HepG2 (cell line): ENCODE measurements at regions not wholly inside any gene's neighbourhood (a gene's known extent, or its start where the extent isn't known, plus 50 kb on each side); places are given as distances from the start of the nearest gene placed in this dataset.

Source experiments
- ATAC-seq: fragments of 200-7000 bp; cut with Tn5 transposase; 3 replicates; pipeline ENCODE4 v1.9.1; 2020; ENCODE audit warnings: mild to moderate bottlenecking, moderate library complexity
- BruUV-seq: library from RNA; stranded (reverse); fragments of 400-500 nt; replicated peaks from 2 replicates; lab custom pipeline; 2021; lab: Mats Ljungman, UMichigan
- CTCF ChIA-PET: fragments of 300-600 bp; formaldehyde crosslinking; extraction: SDS; loops from one replicate; lab custom pipeline; 2021; ENCODE audit warnings: low total read pairs, inconsistent platforms, low intra/inter-chr PET ratio; lab: Yijun Ruan, JAX
- POLR2A ChIA-PET: fragments of 350-600 bp; sonication (Branson Sonifier 250); formaldehyde crosslinking; loops from one replicate; lab custom pipeline; 2020; ENCODE audit warnings: antibody characterized with exemption, inconsistent platforms; lab: Yijun Ruan, JAX
- DNase-seq: peaks from one replicate; pipeline ENCODE4 v3.0.0-alpha.2; 2015; ENCODE audit warnings: low spot score
- FAIRE-seq: peaks from 3 replicates; lab custom pipeline; 2011; peaks lifted over from hg19 to GRCh38; lab: Jason Lieb, UNC
- H2AFZ ChIP-seq: one replicate; pipeline ENCODE4 v1.6.1; 2011; ENCODE audit warnings: low read length, inconsistent platforms
- H3K27ac ChIP-seq: fragments of 300-600 bp; 3 replicates; pipeline ENCODE4 v1.8.0; 2011; ENCODE audit warnings: mixed run types, mild to moderate bottlenecking, mixed read lengths, low read length, inconsistent platforms; ENCODE audit not compliant: insufficient read depth; ENCODE audit errors: extremely low read length
- H3K27me3 ChIP-seq, 2 experiments: fragments of 200-600 bp in 1 of 2; 2 replicates in 1 of 2; 3 replicates in 1 of 2; pipeline versions ENCODE4 v1.6.0 to v1.8.0; 2011; ENCODE audit warnings: low read length in 2 of 2, mild to moderate bottlenecking in 2 of 2, moderate library complexity in 2 of 2, inconsistent platforms in 1 of 2; ENCODE audit not compliant: insufficient read depth in 2 of 2, control insufficient read depth in 1 of 2
- H3K36me3 ChIP-seq, 2 experiments: fragments of 200-600 bp in 1 of 2; replicated peaks in 1 of 2; 2 replicates in 1 of 2; 3 replicates in 1 of 2; pipeline versions ENCODE4 v1.5.1 to v1.8.0; 2011; ENCODE audit warnings: low read length in 2 of 2, inconsistent platforms in 1 of 2; ENCODE audit not compliant: insufficient read depth in 2 of 2, control insufficient read depth in 1 of 2
- H3K4me1 ChIP-seq: 2 replicates; pipeline ENCODE4 v1.5.1; 2012; ENCODE audit warnings: low read length, inconsistent platforms; ENCODE audit not compliant: insufficient read depth
- H3K4me2 ChIP-seq: 2 replicates; pipeline ENCODE4 v1.6.0; 2011; ENCODE audit warnings: low read depth, low read length, inconsistent platforms
- H3K4me3 ChIP-seq, 3 experiments: fragments of 200-600 bp in 1 of 3; sonication (generic), shearing (Covaris generic) in 1 of 3; replicated peaks in 1 of 3; 2 replicates each; pipeline ENCODE4 v1.5.1; 2011 to 2016; ENCODE audit warnings: low read length in 3 of 3, inconsistent platforms in 2 of 3, low read depth in 2 of 3, mild to moderate bottlenecking in 2 of 3, control low read depth in 1 of 3, mixed read lengths in 1 of 3; ENCODE audit not compliant: insufficient read depth in 1 of 3
- H3K79me2 ChIP-seq: one replicate; pipeline ENCODE4 v1.6.1; 2011; ENCODE audit warnings: low read length, inconsistent platforms; ENCODE audit not compliant: insufficient read depth
- H3K9ac ChIP-seq: 2 replicates; pipeline ENCODE4 v1.6.0; 2011; ENCODE audit warnings: mild to moderate bottlenecking, low read depth, low read length, inconsistent platforms; ENCODE audit not compliant: insufficient read depth
- H3K9me3 ChIP-seq: 2 replicates; pipeline ENCODE4 v1.5.1; 2012; ENCODE audit warnings: mild to moderate bottlenecking, low read length
- H4K20me1 ChIP-seq: 2 replicates; pipeline ENCODE4 v1.6.0; 2011; ENCODE audit warnings: inconsistent platforms, mild to moderate bottlenecking, low read length, moderate library complexity; ENCODE audit not compliant: insufficient read depth
- HBP1 ChIP-seq: IDR thresholded peaks from 2 replicates; pipeline ENCODE4 v1.6.1; 2016; ENCODE audit warnings: low read depth, control low read depth
- JUN ChIP-seq: sonication (generic); formaldehyde crosslinking; IDR thresholded peaks from 2 replicates; pipeline ENCODE4 v1.4.0; 2020; ENCODE audit warnings: mild to moderate bottlenecking, missing genetic modification reagents
- SPEN ChIP-seq: sonication (generic); formaldehyde crosslinking; IDR thresholded peaks from 2 replicates; pipeline ENCODE4 v1.5.1; 2020; ENCODE audit warnings: low read depth, mild to moderate bottlenecking, missing genetic modification reagents
- ZNF264 ChIP-seq: sonication (generic); formaldehyde crosslinking; IDR thresholded peaks from 2 replicates; pipeline ENCODE4 v1.4.0; 2020; ENCODE audit warnings: missing genetic modification reagents
- ZNF296 ChIP-seq: sonication (generic); formaldehyde crosslinking; conservative IDR thresholded peaks from 2 replicates; pipeline ENCODE4 v1.5.0; 2020; ENCODE audit warnings: mild to moderate bottlenecking, missing genetic modification reagents
- ZNF446 ChIP-seq: sonication (generic); formaldehyde crosslinking; IDR thresholded peaks from 2 replicates; pipeline ENCODE4 v1.5.0; 2020; ENCODE audit warnings: mild to moderate bottlenecking, missing genetic modification reagents
- ZNF713 ChIP-seq: sonication (generic); formaldehyde crosslinking; IDR thresholded peaks from 2 replicates; pipeline ENCODE4 v1.4.0; 2020; ENCODE audit warnings: mild to moderate bottlenecking, missing genetic modification reagents
- ZNF775 ChIP-seq: sonication (generic); formaldehyde crosslinking; IDR thresholded peaks from 2 replicates; pipeline ENCODE4 v1.4.0; 2020; ENCODE audit warnings: missing genetic modification reagents, mild to moderate bottlenecking, moderate library complexity, borderline replicate concordance
- ZNF800 ChIP-seq: sonication (generic); formaldehyde crosslinking; IDR thresholded peaks from 2 replicates; pipeline ENCODE4 v1.4.0; 2020; ENCODE audit warnings: missing genetic modification reagents
- WGBS: methylation state at CpG from one replicate; pipeline ENCODE4 v1.1.6; 2017; ENCODE audit warnings: low lambda C conversion rate; 5-methylcytosine and 5-hydroxymethylcytosine counted together
- in situ Hi-C: cut with HindIII; loops from 2 replicates; pipeline ENCODE4 v1.10.0; 2017; ENCODE audit warnings: low pct_unique_long_range_greater_than_20kb; ENCODE audit not compliant: extremely low pct_ligation_motif_present
- intact Hi-C: fragments of 100-400 bp; cut with micrococcal nuclease; formaldehyde crosslinking; loops from one replicate; pipeline ENCODE4 v1.10.0; 2022; ENCODE audit not compliant: unreplicated experiment

- TF ChIP-seq ZNF800 (CRISPR knock-in tag) (no peak), JUN (CRISPR knock-in tag) (no peak)
These were observed 433.0 kb upstream of the LMO3 start (continued) for GRCh38 chr12:17038923-17039322.

- Histone ChIP-seq H3K36me3 (no peaks in the 10 kb centered on the region), H3K4me3 (no peak overlapping the region), H2AFZ (no peak overlapping the region), H3K4me2 (no peak overlapping the region), H3K27ac (no peak overlapping the region)
- CTCF ChIA-PET, result no interaction called here
- ATAC-seq, result no peak
- DNase-seq, result no peak
- intact Hi-C loops, result no loop called here
- TF ChIP-seq ZNF264 (CRISPR knock-in tag), result no peak
- TF ChIP-seq ZNF446 (CRISPR knock-in tag), result no peak
- TF ChIP-seq ZNF296 (CRISPR knock-in tag), result no peak
- TF ChIP-seq, all 625 proteins: peak for 0
- WGBS, result 36% methylated on average over 5 of the region's 5 CpGs
- Histone ChIP-seq H3K9me3 (no peaks in the 10 kb centered on the region), H3K9ac (no peak overlapping the region), H4K20me1 (no peaks in the 10 kb centered on the region), H3K4me1 (no peaks in the 10 kb centered on the region), H3K79me2 (no peaks in the 10 kb centered on the region), H3K27me3 (no peaks in the 10 kb centered on the region; a peak in 1 of 5 replicates)
- FAIRE-seq, result no peak
- in situ Hi-C loops, result no loop called here
- no TSS peak for BruUV-seq
- POLR2A ChIA-PET, result no interaction called here
These were observed 429.4 kb upstream of the LMO3 start for GRCh38 chr12:17035372-17035771.

- H3K27ac ChIP-seq, result no peak overlapping the region
- WGBS, result 0% methylated on average over 1 of the region's 1 CpG
- BruUV-seq, result no TSS peak
- H3K4me1 ChIP-seq, result no peaks in the 10 kb centered on the region
- H4K20me1 ChIP-seq, result no peaks in the 10 kb centered on the region
- no peak overlapping the region for H3K4me2 ChIP-seq
- POLR2A ChIA-PET, result no interaction called here
- in situ Hi-C loops, result no loop called here
- CTCF ChIA-PET, result no interaction called here
- H3K9ac ChIP-seq, result no peak overlapping the region
- no peaks in the 10 kb centered on the region for H3K79me2 ChIP-seq
- no peak for FAIRE-seq
- H3K36me3 ChIP-seq, result no peaks in the 10 kb centered on the region
- no peak overlapping the region for H3K4me3 ChIP-seq
- H3K9me3 ChIP-seq, result no peaks in the 10 kb centered on the region
- no peak overlapping the region for H2AFZ ChIP-seq
- DNase-seq, result no peak
- no peak for ATAC-seq
- intact Hi-C loops, result no loop called here
- no peaks in the 10 kb centered on the region; a peak in 1 of 5 replicates for H3K27me3 ChIP-seq
- no peak for TF ChIP-seq ZNF775 (CRISPR knock-in tag)
- TF ChIP-seq HBP1 (CRISPR knock-in tag), result no peak
- TF ChIP-seq ZNF713 (CRISPR knock-in tag), result no peak
- no peak for TF ChIP-seq SPEN (CRISPR knock-in tag)
These were observed 424.4 kb upstream of the LMO3 start for GRCh38 chr12:17030338-17030737.
